Panc1 (cell line): ENCODE measurements at regions not wholly inside any gene's neighbourhood (a gene's known extent, or its start where the extent isn't known, plus 50 kb on each side); places are given as distances from the start of the nearest gene placed in this dataset.

Source experiments
- POLR2AphosphoS5 ChIP-seq: IDR thresholded peaks from 2 replicates; pipeline ENCODE4 v1.6.1; 2012; ENCODE audit warnings: mild to moderate bottlenecking, low read depth, low read length, moderate library complexity
- TF ChIP-seq, protein P1 (sequence below): fragments of 450-650 bp; IDR thresholded peaks from 2 replicates; pipeline ENCODE4 v1.5.1; 2017; ENCODE audit warnings: mild to moderate bottlenecking

DNA sequence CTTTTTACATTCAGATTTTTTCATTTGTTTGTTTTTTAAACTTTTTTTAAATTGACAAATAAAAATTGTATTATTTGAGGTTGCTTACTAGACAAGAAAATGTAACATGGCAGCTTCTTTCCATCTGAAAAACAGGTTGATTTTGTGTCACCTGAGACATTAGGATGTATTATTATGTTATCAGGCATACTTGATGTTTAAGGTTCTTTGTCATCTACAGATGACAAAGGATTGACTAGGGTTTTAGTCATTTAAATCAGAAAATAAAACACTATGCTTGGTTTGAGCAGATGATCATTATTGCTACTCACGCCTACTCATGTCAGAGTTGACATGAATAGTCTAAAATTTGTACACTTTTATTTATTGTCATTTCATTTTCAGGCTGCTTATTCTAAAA is 1494.5 kb downstream of the SLITRK5 start:
- TF ChIP-seq POLR2AphosphoS5 = no peak
- TF ChIP-seq, protein P1, sequence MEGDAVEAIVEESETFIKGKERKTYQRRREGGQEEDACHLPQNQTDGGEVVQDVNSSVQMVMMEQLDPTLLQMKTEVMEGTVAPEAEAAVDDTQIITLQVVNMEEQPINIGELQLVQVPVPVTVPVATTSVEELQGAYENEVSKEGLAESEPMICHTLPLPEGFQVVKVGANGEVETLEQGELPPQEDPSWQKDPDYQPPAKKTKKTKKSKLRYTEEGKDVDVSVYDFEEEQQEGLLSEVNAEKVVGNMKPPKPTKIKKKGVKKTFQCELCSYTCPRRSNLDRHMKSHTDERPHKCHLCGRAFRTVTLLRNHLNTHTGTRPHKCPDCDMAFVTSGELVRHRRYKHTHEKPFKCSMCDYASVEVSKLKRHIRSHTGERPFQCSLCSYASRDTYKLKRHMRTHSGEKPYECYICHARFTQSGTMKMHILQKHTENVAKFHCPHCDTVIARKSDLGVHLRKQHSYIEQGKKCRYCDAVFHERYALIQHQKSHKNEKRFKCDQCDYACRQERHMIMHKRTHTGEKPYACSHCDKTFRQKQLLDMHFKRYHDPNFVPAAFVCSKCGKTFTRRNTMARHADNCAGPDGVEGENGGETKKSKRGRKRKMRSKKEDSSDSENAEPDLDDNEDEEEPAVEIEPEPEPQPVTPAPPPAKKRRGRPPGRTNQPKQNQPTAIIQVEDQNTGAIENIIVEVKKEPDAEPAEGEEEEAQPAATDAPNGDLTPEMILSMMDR = no peak
